ENCODE measurements at regions not wholly inside any gene's neighbourhood (a gene's known extent, or its start where the extent isn't known, plus 50 kb on each side); places are given as distances from the start of the nearest gene placed in this dataset.

DNA sequence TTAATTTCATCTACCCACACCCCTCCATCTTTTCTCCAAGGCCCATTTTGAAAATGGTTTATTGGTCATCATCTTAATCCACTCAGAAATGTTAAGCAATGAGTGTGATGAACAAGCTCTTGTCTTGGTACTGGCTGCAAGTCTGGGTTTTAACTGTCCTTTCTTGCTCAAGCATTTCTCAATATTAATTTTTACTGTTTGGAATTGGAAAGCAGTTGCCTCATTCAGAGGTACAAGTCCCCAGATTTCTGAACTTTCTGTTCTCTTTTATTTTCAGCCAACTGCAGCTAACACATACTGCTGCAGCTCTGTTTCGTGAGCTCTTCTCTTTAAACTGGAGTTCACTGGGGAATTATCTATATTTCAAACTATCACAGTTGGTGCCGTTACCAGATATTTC, 99.4 kb upstream of the TEX51 start:
- H3K4me1 ChIP-seq (ENCODE audit: control insufficient read depth in 2 of 3, insufficient read depth in 2 of 3, low read depth in 1 of 3, low read length in 3 of 3): no peaks in the 10 kb centered on the region
- H3K27ac ChIP-seq (ENCODE audit: low read depth in 2 of 2, low read length in 2 of 2): no peak overlapping the region
- no peaks in the 10 kb centered on the region for H3K27me3 ChIP-seq (ENCODE audit: control insufficient read depth, insufficient read depth, low read length)
- DNase-seq (no peak), FAIRE-seq (no peak)
- intact Hi-C loops (cut with DNase I): no loop called here
- H3K36me3 ChIP-seq (ENCODE audit: control insufficient read depth in 2 of 3, insufficient read depth in 3 of 3, low read length in 3 of 3): no peaks in the 10 kb centered on the region
- H3K9ac ChIP-seq (ENCODE audit: low read length in 3 of 3): no peak overlapping the region
- TF ChIP-seq, protein P1, sequence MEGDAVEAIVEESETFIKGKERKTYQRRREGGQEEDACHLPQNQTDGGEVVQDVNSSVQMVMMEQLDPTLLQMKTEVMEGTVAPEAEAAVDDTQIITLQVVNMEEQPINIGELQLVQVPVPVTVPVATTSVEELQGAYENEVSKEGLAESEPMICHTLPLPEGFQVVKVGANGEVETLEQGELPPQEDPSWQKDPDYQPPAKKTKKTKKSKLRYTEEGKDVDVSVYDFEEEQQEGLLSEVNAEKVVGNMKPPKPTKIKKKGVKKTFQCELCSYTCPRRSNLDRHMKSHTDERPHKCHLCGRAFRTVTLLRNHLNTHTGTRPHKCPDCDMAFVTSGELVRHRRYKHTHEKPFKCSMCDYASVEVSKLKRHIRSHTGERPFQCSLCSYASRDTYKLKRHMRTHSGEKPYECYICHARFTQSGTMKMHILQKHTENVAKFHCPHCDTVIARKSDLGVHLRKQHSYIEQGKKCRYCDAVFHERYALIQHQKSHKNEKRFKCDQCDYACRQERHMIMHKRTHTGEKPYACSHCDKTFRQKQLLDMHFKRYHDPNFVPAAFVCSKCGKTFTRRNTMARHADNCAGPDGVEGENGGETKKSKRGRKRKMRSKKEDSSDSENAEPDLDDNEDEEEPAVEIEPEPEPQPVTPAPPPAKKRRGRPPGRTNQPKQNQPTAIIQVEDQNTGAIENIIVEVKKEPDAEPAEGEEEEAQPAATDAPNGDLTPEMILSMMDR (IDR thresholded peaks at IDR 0.05; ENCODE audit: borderline replicate concordance, extremely low read depth, insufficient read depth): no peak
- no peaks in the 10 kb centered on the region for H3K9me3 ChIP-seq (ENCODE audit: control insufficient read depth in 2 of 3, insufficient read depth in 1 of 3, low read length in 3 of 3)
- H3K4me3 ChIP-seq (ENCODE audit: low read length in 3 of 3): no peak overlapping the region

DNA sequence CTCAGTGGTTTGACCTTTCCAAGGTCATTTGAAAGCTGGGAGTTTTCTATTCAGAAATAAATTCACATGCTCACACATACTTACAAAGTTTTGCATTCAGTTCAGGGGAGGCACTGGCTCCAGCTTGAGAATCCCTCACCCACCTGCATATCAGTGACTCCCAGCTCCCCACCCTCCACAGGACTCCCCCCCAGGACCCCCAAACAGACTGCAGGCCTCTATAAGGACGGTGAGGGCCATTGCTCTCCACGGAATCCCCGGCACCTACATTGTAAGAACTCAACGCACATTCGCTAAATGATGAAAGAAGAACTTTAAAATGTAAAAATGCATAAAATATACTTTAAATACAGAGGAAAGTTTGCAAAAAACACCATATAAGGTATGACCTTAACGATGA, 97.2 kb upstream of the TEX51 start:
- FAIRE-seq: no peak
- Histone ChIP-seq H3K27me3 (ENCODE audit: control insufficient read depth, insufficient read depth, low read length) (no peaks in the 10 kb centered on the region), H3K9ac (ENCODE audit: low read length in 3 of 3) (no peak overlapping the region), H3K9me3 (ENCODE audit: control insufficient read depth in 2 of 3, insufficient read depth in 1 of 3, low read length in 3 of 3) (no peaks in the 10 kb centered on the region), H3K27ac (ENCODE audit: low read depth in 2 of 2, low read length in 2 of 2) (no peak overlapping the region), H3K4me1 (ENCODE audit: control insufficient read depth in 2 of 3, insufficient read depth in 2 of 3, low read depth in 1 of 3, low read length in 3 of 3) (no peaks in the 10 kb centered on the region), H3K36me3 (ENCODE audit: control insufficient read depth in 2 of 3, insufficient read depth in 3 of 3, low read length in 3 of 3) (no peaks in the 10 kb centered on the region), H3K4me3 (ENCODE audit: low read length in 3 of 3) (no peak overlapping the region)
- no peak for DNase-seq
- intact Hi-C loops (cut with DNase I): no loop called here
- TF ChIP-seq, protein P1 (IDR thresholded peaks at IDR 0.05; ENCODE audit: borderline replicate concordance, extremely low read depth, insufficient read depth): no peak

DNA sequence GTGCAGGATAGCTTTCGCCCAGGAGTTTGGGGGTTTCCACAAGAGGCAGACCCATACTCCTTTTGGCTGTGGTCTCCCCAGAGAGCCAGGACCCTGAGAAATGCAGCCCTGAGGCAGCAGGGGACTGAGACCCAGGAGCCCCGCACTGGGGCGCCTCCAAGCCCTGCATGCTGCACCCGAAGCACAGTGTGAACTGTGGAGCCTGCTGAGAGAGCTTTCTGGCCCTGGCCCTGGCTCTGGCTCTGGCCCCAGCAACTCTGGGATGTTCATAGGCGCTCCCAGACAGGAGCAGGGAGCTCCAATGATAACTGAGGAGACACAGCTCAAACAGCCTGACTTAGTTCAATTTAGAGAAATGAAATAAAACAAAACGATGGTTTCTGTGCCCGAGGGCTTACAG, 96.4 kb upstream of the TEX51 start:
- TF ChIP-seq, protein P1 (IDR thresholded peaks at IDR 0.05; ENCODE audit: borderline replicate concordance, extremely low read depth, insufficient read depth): no peak
- DNase-seq (peak in 1 of 5 donors; percentile 12), FAIRE-seq (no peak)
- H3K36me3 ChIP-seq (ENCODE audit: control insufficient read depth in 2 of 3, insufficient read depth in 3 of 3, low read length in 3 of 3): no peaks in the 10 kb centered on the region
- no peaks in the 10 kb centered on the region for H3K27me3 ChIP-seq (ENCODE audit: control insufficient read depth, insufficient read depth, low read length)
- intact Hi-C loops (cut with DNase I): no loop called here
- no peaks in the 10 kb centered on the region for H3K9me3 ChIP-seq (ENCODE audit: control insufficient read depth in 2 of 3, insufficient read depth in 1 of 3, low read length in 3 of 3)
- no peak overlapping the region for H3K4me3 ChIP-seq (ENCODE audit: low read length in 3 of 3)
- no peak overlapping the region for H3K27ac ChIP-seq (ENCODE audit: low read depth in 2 of 2, low read length in 2 of 2)
- H3K9ac ChIP-seq (ENCODE audit: low read length in 3 of 3): no peak overlapping the region
- H3K4me1 ChIP-seq (ENCODE audit: control insufficient read depth in 2 of 3, insufficient read depth in 2 of 3, low read depth in 1 of 3, low read length in 3 of 3): no peaks in the 10 kb centered on the region

DNA sequence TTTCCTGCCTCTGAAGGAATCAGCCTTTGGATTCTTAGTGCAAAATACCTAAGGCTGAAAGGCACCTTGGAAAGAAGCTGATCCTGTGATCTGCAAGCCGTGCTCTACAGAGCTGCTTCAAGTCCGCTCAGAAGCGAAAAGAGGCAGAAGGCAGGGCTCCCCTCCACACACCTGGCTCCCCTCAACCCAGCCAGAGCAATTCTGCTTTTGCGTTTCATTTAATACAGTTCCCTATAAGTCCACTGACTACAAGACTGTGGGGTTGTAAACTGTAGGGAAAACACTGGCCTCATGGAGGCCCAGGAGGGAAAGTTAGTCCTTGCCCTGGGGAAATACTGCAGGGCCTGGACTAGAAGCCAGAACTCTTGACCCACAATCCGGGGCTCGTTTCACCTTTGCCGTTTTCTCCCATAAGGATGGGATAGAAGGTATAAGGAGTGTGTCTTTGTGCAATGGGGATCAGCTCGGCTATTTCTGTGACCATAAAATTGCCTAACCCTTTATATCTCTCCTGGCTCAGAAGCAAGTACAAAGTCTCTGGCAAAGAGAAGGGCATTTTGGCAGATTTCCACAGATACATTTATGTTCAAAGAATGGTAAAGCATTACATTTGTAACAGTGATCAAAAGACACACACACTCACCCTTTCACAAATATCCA, 95.8 kb upstream of the TEX51 start:
- Histone ChIP-seq H3K27me3 (ENCODE audit: control insufficient read depth, insufficient read depth, low read length) (no peaks in the 10 kb centered on the region), H3K36me3 (ENCODE audit: control insufficient read depth in 2 of 3, insufficient read depth in 3 of 3, low read length in 3 of 3) (no peaks in the 10 kb centered on the region), H3K4me3 (ENCODE audit: low read length in 3 of 3) (no peak overlapping the region), H3K9ac (ENCODE audit: low read length in 3 of 3) (no peak overlapping the region), H3K27ac (ENCODE audit: low read depth in 2 of 2, low read length in 2 of 2) (no peak overlapping the region), H3K9me3 (ENCODE audit: control insufficient read depth in 2 of 3, insufficient read depth in 1 of 3, low read length in 3 of 3) (no peaks in the 10 kb centered on the region), H3K4me1 (ENCODE audit: control insufficient read depth in 2 of 3, insufficient read depth in 2 of 3, low read depth in 1 of 3, low read length in 3 of 3) (no peaks in the 10 kb centered on the region)
- DNase-seq (peak in 1 of 5 donors; percentile 9), FAIRE-seq (no peak)
- TF ChIP-seq, protein P1 (IDR thresholded peaks at IDR 0.05; ENCODE audit: borderline replicate concordance, extremely low read depth, insufficient read depth): no peak
- intact Hi-C loops (cut with DNase I): no loop called here
